Liver (tissue), 8 donors: ENCODE measurements at regions not wholly inside any gene's neighbourhood (a gene's known extent, or its start where the extent isn't known, plus 50 kb on each side); places are given as distances from the start of the nearest gene placed in this dataset.

Experiments used
- DNase-seq: peaks from one replicate; pipeline ENCODE4 v3.0.0-alpha.2; 2017; ENCODE audit warnings: low spot score
- H3K27ac ChIP-seq, 2 donors: one replicate each; pipeline ENCODE4 v1.7.0; 2013; ENCODE audit warnings: inconsistent platforms in 2 of 2, low read length in 2 of 2, control low read depth in 1 of 2, low read depth in 1 of 2, mild to moderate bottlenecking in 1 of 2
- H3K27me3 ChIP-seq, 4 donors: one replicate each; pipeline versions ENCODE4 v1.6.1 to v1.7.0; 2013; ENCODE audit warnings: low read length in 3 of 4, inconsistent platforms in 1 of 4, mild to moderate bottlenecking in 1 of 4, moderate library complexity in 1 of 4; ENCODE audit not compliant: control insufficient read depth in 4 of 4, insufficient read depth in 4 of 4
- H3K36me3 ChIP-seq, 4 donors: one replicate each; pipeline versions ENCODE4 v1.6.1 to v1.7.0; 2013; ENCODE audit warnings: low read length in 3 of 4, mild to moderate bottlenecking in 3 of 4, low read depth in 1 of 4, moderate library complexity in 1 of 4; ENCODE audit not compliant: control insufficient read depth in 4 of 4, insufficient read depth in 3 of 4
- H3K4me1 ChIP-seq, 4 donors: one replicate each; pipeline versions ENCODE4 v1.6.1 to v1.7.0; 2013; ENCODE audit warnings: low read length in 3 of 4, mild to moderate bottlenecking in 3 of 4, moderate library complexity in 1 of 4; ENCODE audit not compliant: control insufficient read depth in 4 of 4, insufficient read depth in 4 of 4
- H3K4me3 ChIP-seq, 3 donors: one replicate each; pipeline versions ENCODE4 v1.6.1 to v1.7.0; 2013; ENCODE audit warnings: low read length in 3 of 3, control low read depth in 1 of 3, low read depth in 1 of 3, mild to moderate bottlenecking in 1 of 3
- H3K9ac ChIP-seq, 2 donors: one replicate each; pipeline ENCODE4 v1.7.0; 2013; ENCODE audit warnings: low read length in 2 of 2, mild to moderate bottlenecking in 2 of 2, moderate library complexity in 2 of 2, control low read depth in 1 of 2, low read depth in 1 of 2
- H3K9me3 ChIP-seq, 4 donors: one replicate each; pipeline versions ENCODE4 v1.6.1 to v1.7.0; 2013; ENCODE audit warnings: low read length in 3 of 4; ENCODE audit not compliant: control insufficient read depth in 4 of 4
- EGR1 ChIP-seq, 2 donors: IDR thresholded peaks; 2 replicates each; pipeline ENCODE4 v1.6.1; 2016 to 2018; ENCODE audit warnings: antibody characterized with exemption in 2 of 2, low read depth in 2 of 2
- FOXA1 ChIP-seq: IDR thresholded peaks from 2 replicates; pipeline ENCODE4 v1.6.1; 2016; ENCODE audit warnings: antibody characterized with exemption
- FOXA2 ChIP-seq: IDR thresholded peaks from 2 replicates; pipeline ENCODE4 v1.6.1; 2016; ENCODE audit warnings: antibody characterized with exemption
- GABPA ChIP-seq, 2 donors: IDR thresholded peaks in 1 of 2; conservative IDR thresholded peaks in 1 of 2; 2 replicates each; pipeline ENCODE4 v1.6.1; 2016; ENCODE audit warnings: antibody characterized with exemption in 2 of 2, mild to moderate bottlenecking in 1 of 2, moderate library complexity in 1 of 2
- HNF4A ChIP-seq, 2 donors: conservative IDR thresholded peaks; 2 replicates each; pipeline ENCODE4 v1.6.1; 2016; ENCODE audit warnings: antibody characterized with exemption in 2 of 2, mild to moderate bottlenecking in 2 of 2
- HNF4G ChIP-seq: IDR thresholded peaks from 2 replicates; pipeline ENCODE4 v1.6.1; 2016; ENCODE audit warnings: antibody characterized with exemption
- JUND ChIP-seq, 2 donors: IDR thresholded peaks; 2 replicates each; pipeline ENCODE4 v1.6.1; 2016; ENCODE audit warnings: antibody characterized with exemption in 2 of 2
- NR2F2 ChIP-seq: IDR thresholded peaks from 2 replicates; pipeline ENCODE4 v1.6.1; 2016; ENCODE audit warnings: antibody characterized with exemption
- RAD21 ChIP-seq, 2 donors: IDR thresholded peaks; 2 replicates each; pipeline ENCODE4 v1.6.1; 2016; ENCODE audit warnings: antibody characterized with exemption in 2 of 2, mild to moderate bottlenecking in 2 of 2
- RXRA ChIP-seq, 2 donors: IDR thresholded peaks; 2 replicates each; pipeline ENCODE4 v1.6.1; 2017 to 2018; ENCODE audit warnings: antibody characterized with exemption in 2 of 2, mild to moderate bottlenecking in 1 of 2
- SP1 ChIP-seq: IDR thresholded peaks from 2 replicates; pipeline ENCODE4 v1.6.1; 2018; ENCODE audit warnings: antibody characterized with exemption, mild to moderate bottlenecking
- TAF1 ChIP-seq: conservative IDR thresholded peaks from 2 replicates; pipeline ENCODE4 v1.6.1; 2016; ENCODE audit warnings: antibody characterized with exemption, mild to moderate bottlenecking
- YY1 ChIP-seq: IDR thresholded peaks from 2 replicates; pipeline ENCODE4 v1.6.1; 2016; ENCODE audit warnings: antibody characterized with exemption, mild to moderate bottlenecking
- WGBS: extraction: QIAGEN DNeasy Blood & Tissue Kit; methylation state at CpG from one replicate; pipeline ENCODE4 v1.1.7; 2013; 5-methylcytosine and 5-hydroxymethylcytosine counted together
- TF ChIP-seq, protein P1 (sequence below): IDR thresholded peaks from 2 replicates; pipeline ENCODE4 v1.6.1; 2016; ENCODE audit warnings: antibody characterized with exemption
- TF ChIP-seq, protein P2 (sequence below): IDR thresholded peaks from 2 replicates; pipeline ENCODE4 v1.6.1; 2016; ENCODE audit warnings: antibody characterized with exemption, mild to moderate bottlenecking
- TF ChIP-seq, protein P3 (sequence below): fragments of 150-350 bp; IDR thresholded peaks from 2 replicates; pipeline ENCODE4 v1.5.1; 2017; ENCODE audit warnings: improper control_type of control experiment, low read depth, low read length; ENCODE audit not compliant: missing input control
- TF ChIP-seq, protein P4 (sequence below): IDR thresholded peaks from 2 replicates; pipeline ENCODE4 v1.6.1; 2016; ENCODE audit warnings: antibody characterized with exemption
- TF ChIP-seq, protein P5 (sequence below): IDR thresholded peaks from 2 replicates; pipeline ENCODE4 v1.6.1; 2016; ENCODE audit warnings: antibody characterized with exemption
- donor health status: healthy.
- donor health status: healthy.
- donor health status: healthy.
- donor health status: healthy.
- donor health status: healthy.

DNA sequence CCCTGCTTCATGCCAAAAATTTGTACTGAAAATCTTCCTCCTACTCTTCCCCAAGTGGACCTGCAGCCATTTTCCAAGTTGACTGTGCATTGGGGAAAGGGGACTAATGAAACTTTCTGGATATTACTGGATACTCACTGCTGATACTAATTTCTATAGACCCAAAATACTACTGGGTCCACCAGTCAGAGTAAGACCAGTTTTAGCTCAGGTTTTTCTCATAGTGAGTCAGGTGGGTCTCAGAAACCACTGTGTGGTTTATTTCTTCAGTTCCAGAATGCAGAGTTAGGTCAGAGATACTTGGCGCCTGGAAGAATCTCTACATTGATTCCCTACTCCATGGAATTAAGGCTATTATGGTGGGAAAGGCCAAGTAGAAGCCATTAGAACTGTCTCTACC lies 274.8 kb upstream of the SYNCRIP start:
- H3K4me3 ChIP-seq: no peak overlapping the region
- no peak overlapping the region for H3K9ac ChIP-seq
- DNase-seq: no peak
- H3K27me3 ChIP-seq: no peaks in the 10 kb centered on the region
- WGBS: 94% methylated on average over 1 of the region's 1 CpG
- no peaks in the 10 kb centered on the region for H3K4me1 ChIP-seq
- no peak overlapping the region for H3K27ac ChIP-seq
- H3K9me3 ChIP-seq: no peaks in the 10 kb centered on the region
- TF ChIP-seq, protein P1, sequence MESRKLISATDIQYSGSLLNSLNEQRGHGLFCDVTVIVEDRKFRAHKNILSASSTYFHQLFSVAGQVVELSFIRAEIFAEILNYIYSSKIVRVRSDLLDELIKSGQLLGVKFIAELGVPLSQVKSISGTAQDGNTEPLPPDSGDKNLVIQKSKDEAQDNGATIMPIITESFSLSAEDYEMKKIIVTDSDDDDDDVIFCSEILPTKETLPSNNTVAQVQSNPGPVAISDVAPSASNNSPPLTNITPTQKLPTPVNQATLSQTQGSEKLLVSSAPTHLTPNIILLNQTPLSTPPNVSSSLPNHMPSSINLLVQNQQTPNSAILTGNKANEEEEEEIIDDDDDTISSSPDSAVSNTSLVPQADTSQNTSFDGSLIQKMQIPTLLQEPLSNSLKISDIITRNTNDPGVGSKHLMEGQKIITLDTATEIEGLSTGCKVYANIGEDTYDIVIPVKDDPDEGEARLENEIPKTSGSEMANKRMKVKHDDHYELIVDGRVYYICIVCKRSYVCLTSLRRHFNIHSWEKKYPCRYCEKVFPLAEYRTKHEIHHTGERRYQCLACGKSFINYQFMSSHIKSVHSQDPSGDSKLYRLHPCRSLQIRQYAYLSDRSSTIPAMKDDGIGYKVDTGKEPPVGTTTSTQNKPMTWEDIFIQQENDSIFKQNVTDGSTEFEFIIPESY: no peak
- TF ChIP-seq GABPA (IDR thresholded peaks at IDR 0.05 in 1 of 2, conservative IDR thresholded peaks at IDR 0.05 in 1 of 2): no peak
- no peak for TF ChIP-seq RAD21 (IDR thresholded peaks at IDR 0.05)
- no peak for TF ChIP-seq RXRA (IDR thresholded peaks at IDR 0.05)
- TF ChIP-seq HNF4G: no peak
- TF ChIP-seq TAF1: no peak
- no peak for TF ChIP-seq YY1
- TF ChIP-seq, protein P2, sequence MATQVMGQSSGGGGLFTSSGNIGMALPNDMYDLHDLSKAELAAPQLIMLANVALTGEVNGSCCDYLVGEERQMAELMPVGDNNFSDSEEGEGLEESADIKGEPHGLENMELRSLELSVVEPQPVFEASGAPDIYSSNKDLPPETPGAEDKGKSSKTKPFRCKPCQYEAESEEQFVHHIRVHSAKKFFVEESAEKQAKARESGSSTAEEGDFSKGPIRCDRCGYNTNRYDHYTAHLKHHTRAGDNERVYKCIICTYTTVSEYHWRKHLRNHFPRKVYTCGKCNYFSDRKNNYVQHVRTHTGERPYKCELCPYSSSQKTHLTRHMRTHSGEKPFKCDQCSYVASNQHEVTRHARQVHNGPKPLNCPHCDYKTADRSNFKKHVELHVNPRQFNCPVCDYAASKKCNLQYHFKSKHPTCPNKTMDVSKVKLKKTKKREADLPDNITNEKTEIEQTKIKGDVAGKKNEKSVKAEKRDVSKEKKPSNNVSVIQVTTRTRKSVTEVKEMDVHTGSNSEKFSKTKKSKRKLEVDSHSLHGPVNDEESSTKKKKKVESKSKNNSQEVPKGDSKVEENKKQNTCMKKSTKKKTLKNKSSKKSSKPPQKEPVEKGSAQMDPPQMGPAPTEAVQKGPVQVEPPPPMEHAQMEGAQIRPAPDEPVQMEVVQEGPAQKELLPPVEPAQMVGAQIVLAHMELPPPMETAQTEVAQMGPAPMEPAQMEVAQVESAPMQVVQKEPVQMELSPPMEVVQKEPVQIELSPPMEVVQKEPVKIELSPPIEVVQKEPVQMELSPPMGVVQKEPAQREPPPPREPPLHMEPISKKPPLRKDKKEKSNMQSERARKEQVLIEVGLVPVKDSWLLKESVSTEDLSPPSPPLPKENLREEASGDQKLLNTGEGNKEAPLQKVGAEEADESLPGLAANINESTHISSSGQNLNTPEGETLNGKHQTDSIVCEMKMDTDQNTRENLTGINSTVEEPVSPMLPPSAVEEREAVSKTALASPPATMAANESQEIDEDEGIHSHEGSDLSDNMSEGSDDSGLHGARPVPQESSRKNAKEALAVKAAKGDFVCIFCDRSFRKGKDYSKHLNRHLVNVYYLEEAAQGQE: no peak
- TF ChIP-seq FOXA1: no peak
- TF ChIP-seq EGR1 (IDR thresholded peaks at IDR 0.05; ENCODE audit: low read depth in 2 of 2): no peak
- no peak for TF ChIP-seq HNF4A (conservative IDR thresholded peaks at IDR 0.05)
- TF ChIP-seq FOXA2: no peak
- TF ChIP-seq JUND (IDR thresholded peaks at IDR 0.05): no peak
- TF ChIP-seq, protein P3, sequence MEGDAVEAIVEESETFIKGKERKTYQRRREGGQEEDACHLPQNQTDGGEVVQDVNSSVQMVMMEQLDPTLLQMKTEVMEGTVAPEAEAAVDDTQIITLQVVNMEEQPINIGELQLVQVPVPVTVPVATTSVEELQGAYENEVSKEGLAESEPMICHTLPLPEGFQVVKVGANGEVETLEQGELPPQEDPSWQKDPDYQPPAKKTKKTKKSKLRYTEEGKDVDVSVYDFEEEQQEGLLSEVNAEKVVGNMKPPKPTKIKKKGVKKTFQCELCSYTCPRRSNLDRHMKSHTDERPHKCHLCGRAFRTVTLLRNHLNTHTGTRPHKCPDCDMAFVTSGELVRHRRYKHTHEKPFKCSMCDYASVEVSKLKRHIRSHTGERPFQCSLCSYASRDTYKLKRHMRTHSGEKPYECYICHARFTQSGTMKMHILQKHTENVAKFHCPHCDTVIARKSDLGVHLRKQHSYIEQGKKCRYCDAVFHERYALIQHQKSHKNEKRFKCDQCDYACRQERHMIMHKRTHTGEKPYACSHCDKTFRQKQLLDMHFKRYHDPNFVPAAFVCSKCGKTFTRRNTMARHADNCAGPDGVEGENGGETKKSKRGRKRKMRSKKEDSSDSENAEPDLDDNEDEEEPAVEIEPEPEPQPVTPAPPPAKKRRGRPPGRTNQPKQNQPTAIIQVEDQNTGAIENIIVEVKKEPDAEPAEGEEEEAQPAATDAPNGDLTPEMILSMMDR: no peak
- TF ChIP-seq, protein P4, sequence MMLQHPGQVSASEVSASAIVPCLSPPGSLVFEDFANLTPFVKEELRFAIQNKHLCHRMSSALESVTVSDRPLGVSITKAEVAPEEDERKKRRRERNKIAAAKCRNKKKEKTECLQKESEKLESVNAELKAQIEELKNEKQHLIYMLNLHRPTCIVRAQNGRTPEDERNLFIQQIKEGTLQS: no peak
- TF ChIP-seq NR2F2: no peak
- TF ChIP-seq, protein P5, sequence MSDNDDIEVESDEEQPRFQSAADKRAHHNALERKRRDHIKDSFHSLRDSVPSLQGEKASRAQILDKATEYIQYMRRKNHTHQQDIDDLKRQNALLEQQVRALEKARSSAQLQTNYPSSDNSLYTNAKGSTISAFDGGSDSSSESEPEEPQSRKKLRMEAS: no peak
- TF ChIP-seq SP1: no peak
- H3K36me3 ChIP-seq: no peaks in the 10 kb centered on the region
